Skeletal muscle tissue (tissue), 3 donors: ENCODE measurements at regions not wholly inside any gene's neighbourhood (a gene's known extent, or its start where the extent isn't known, plus 50 kb on each side); places are given as distances from the start of the nearest gene placed in this dataset.

Experiments
- H3K27ac ChIP-seq: one replicate; pipeline ENCODE4 v1.7.0; 2013; ENCODE audit warnings: mild to moderate bottlenecking, low read depth, low read length, inconsistent platforms
- H3K27me3 ChIP-seq, 3 donors: one replicate each; pipeline ENCODE4 v1.7.0; 2013; ENCODE audit warnings: low read length in 3 of 3; ENCODE audit not compliant: control insufficient read depth in 3 of 3, insufficient read depth in 3 of 3
- H3K36me3 ChIP-seq, 3 donors: one replicate each; pipeline ENCODE4 v1.7.0; 2013; ENCODE audit warnings: low read length in 3 of 3; ENCODE audit not compliant: control insufficient read depth in 3 of 3, insufficient read depth in 3 of 3
- H3K4me1 ChIP-seq, 3 donors: one replicate each; pipeline ENCODE4 v1.7.0; 2013; ENCODE audit warnings: low read length in 3 of 3, mild to moderate bottlenecking in 3 of 3; ENCODE audit not compliant: control insufficient read depth in 3 of 3, insufficient read depth in 3 of 3
- H3K4me3 ChIP-seq, 3 donors: one replicate each; pipeline ENCODE4 v1.7.0; 2013; ENCODE audit warnings: low read length in 3 of 3
- H3K9ac ChIP-seq, 3 donors: one replicate each; pipeline ENCODE4 v1.7.0; 2013; ENCODE audit warnings: low read length in 3 of 3, mild to moderate bottlenecking in 3 of 3, moderate library complexity in 2 of 3, low read depth in 1 of 3
- H3K9me3 ChIP-seq, 3 donors: one replicate each; pipeline ENCODE4 v1.7.0; 2013; ENCODE audit warnings: low read length in 3 of 3; ENCODE audit not compliant: control insufficient read depth in 3 of 3
- donor health status: Osteomylitis.

DNA sequence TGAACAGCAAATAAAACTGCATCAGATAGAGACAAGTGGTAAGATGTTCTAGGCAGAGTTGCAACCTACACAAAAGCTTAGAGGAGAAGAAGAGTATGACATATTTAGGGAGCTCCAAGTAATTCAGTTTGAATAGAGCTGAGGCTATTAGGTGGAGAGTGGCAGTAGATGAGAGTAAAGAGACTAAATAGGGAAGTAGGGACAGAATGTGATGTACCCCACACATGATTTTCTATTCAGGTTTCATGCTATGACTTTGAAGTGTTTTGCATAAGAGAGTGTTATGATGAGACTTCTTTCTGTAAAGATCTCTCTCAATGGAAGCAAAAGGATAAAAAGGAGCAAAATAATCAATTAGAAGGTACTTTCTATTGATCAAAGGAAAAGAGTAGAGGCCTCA, 206.8 kb upstream of the ERBB4 start:
- no peak overlapping the region for H3K4me3 ChIP-seq
- H3K36me3 ChIP-seq = no peaks in the 10 kb centered on the region
- H3K27me3 ChIP-seq = no peaks in the 10 kb centered on the region
- H3K9ac ChIP-seq = no peak overlapping the region
- H3K27ac ChIP-seq = no peak overlapping the region
- no peaks in the 10 kb centered on the region for H3K4me1 ChIP-seq
- no peaks in the 10 kb centered on the region for H3K9me3 ChIP-seq

DNA sequence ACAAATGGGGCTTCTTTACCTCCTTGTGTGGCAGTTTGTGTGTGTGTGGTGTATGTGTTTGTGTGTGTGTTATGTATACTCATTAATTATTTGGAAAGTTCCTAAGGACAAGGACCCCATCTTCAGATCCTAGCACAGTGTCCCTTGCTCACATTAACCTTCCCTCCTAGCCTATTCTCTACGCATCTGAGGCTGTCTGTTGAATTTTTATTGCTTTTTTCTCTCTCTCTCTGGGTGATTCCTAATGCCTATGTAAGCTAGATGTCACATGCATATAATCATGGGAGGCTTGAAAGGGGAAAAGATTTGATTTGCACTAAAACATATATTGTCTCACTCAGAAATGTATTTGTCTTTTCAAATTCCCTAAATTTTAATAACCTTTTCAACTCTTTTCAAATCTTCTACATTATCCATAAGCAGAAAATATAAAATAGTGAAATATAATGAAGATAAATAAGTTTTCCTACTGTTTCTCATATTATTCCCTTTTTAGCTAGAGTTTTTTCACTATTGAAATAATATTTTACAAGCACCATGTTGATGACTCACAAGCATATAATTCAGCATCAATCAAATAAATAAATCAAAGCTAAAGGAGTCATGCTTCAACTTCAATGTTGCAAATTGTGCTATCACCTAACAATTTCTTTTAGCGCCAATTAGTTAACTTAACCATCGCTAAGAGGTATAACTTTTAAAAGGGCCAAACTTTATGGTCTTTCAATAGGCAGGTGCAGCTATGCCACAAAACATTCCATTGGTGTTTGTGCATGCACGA, 199.0 kb upstream of the ERBB4 start:
- Histone ChIP-seq H3K36me3 (no peaks in the 10 kb centered on the region), H3K27ac (no peak overlapping the region), H3K9me3 (no peaks in the 10 kb centered on the region), H3K4me3 (no peak overlapping the region), H3K4me1 (no peaks in the 10 kb centered on the region), H3K27me3 (no peaks in the 10 kb centered on the region), H3K9ac (no peak overlapping the region)

DNA sequence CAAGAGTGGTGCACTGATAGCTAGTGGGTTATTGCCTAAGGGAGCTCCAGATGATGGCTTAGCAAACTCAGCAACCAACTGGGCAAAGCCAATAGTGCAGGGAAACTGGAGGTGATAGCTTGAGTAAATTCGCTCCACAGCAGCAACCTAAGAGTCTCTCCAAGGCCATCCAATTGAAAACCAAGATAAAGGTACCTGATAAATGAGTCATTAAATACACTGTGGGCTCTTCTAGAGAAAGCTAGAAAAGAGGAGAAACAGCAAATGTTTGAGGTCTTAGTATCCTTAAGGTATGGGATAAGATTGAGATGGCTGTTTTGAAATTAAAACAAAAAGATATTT, 197.8 kb upstream of the ERBB4 start:
- Histone ChIP-seq H3K4me1 (no peaks in the 10 kb centered on the region), H3K36me3 (no peaks in the 10 kb centered on the region), H3K4me3 (no peak overlapping the region), H3K27me3 (no peaks in the 10 kb centered on the region), H3K9me3 (no peaks in the 10 kb centered on the region), H3K27ac (no peak overlapping the region), H3K9ac (no peak overlapping the region)

DNA sequence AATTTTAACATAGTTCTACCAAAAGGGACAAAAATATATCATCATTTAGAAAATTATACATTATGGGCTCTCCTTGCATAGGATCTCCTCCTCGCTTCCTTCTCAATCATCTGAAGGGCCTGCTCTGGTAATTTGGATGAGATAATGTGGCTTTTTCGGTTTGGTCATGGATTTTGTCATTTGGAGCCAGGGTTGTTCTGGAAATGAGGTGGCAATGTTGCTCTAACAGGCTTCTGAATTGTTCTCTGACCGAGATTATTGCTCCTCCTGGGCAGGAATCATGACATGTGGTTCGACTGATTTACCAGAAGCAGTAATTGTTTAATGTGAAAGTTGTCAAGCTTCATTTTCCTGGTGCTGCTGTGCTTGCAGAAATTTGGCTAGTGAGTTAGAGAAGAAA, 194.7 kb upstream of the ERBB4 start:
- H3K9ac ChIP-seq = no peak overlapping the region

DNA sequence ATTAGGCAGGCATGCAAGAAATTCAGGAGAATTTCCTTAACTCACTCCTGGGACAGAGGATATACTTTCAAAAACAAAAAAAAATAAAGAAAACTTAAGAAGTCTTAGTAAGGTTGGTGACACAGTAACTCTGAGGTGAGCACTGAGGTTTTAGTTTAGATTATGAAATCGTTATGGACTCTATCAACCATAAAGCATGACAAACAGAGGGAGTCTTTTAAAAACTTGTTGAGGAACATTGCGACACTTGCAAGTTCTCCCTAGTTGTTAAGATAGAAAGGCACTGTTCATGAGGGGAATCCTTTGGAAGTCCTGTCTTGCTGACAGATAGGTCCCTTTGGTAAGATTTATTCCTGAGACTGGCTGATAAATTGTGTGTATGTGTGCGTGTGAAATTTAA, 194.3 kb upstream of the ERBB4 start:
- Histone ChIP-seq H3K36me3 (no peaks in the 10 kb centered on the region), H3K9ac (no peak overlapping the region), H3K27ac (no peak overlapping the region), H3K4me3 (no peak overlapping the region), H3K9me3 (no peaks in the 10 kb centered on the region), H3K27me3 (no peaks in the 10 kb centered on the region), H3K4me1 (no peaks in the 10 kb centered on the region)

More for the DNA sequence above, 194.7 kb upstream of the ERBB4 start:
- Histone ChIP-seq H3K27ac (no peak overlapping the region), H3K9me3 (no peaks in the 10 kb centered on the region), H3K36me3 (no peaks in the 10 kb centered on the region), H3K4me1 (no peaks in the 10 kb centered on the region), H3K27me3 (no peaks in the 10 kb centered on the region), H3K4me3 (no peak overlapping the region)

DNA sequence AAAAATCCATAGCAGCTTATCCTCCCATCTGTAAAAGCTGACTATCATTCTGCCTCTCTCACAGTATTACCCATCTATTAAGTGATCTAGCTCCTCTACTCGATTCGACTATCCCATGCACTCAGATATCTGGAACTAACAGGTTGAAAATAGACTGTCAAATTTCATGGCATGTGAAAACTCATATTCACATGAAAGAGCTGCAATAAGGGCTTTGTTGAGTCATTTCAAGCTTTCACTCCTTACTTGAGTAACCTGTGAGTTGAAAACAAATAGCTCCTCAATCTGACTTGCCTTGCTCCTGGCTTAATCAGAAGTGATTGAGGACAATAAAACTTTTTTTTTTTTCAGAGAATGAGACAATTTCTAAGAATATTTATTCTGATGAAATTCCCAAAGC, 192.4 kb upstream of the ERBB4 start:
- Histone ChIP-seq H3K36me3 (no peaks in the 10 kb centered on the region), H3K4me3 (no peak overlapping the region), H3K27ac (no peak overlapping the region), H3K27me3 (no peaks in the 10 kb centered on the region), H3K9me3 (no peaks in the 10 kb centered on the region), H3K9ac (no peak overlapping the region), H3K4me1 (no peaks in the 10 kb centered on the region)

DNA sequence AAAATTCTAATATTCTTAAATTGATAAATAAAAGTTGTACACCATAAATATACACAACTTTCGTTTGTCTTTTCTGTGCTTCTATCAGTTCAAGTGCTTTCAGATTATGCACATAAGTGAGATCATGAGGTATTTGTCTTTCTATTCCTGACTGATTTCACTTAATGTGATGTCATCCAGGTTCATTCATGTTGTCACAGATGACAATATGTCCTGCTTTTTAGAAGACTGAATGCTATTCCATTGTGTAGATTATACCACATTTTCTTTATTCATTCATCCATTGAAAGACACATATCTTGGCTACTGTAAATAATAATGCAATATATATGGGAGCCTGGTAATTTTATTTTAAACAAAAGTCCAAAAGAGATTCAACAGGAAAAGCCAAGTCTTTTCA, 190.1 kb upstream of the ERBB4 start:
- Histone ChIP-seq H3K9ac (no peak overlapping the region), H3K4me3 (no peak overlapping the region), H3K27me3 (no peaks in the 10 kb centered on the region)

DNA sequence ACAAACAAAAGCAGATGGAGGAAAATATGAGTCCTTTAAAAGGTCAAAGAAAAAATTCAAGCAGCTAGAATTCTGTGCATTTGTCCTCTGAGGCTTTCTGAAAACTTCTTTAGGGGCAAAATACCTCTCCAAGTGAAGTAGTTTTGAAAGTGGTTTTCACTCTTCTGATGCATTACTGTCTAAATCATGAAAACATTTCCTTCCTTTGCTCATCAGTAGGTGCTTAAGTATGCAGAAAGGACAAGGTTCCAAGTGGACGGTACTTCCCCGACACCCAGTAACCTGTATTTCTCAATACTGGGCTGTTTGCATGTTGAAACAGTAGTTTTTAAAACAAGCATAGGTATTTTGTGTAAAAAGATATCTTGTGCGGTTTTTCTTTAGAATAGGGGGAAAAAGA, 189.1 kb upstream of the ERBB4 start:
- H3K27ac ChIP-seq = no peak overlapping the region
- no peaks in the 10 kb centered on the region for H3K36me3 ChIP-seq
- H3K27me3 ChIP-seq = no peaks in the 10 kb centered on the region
- H3K4me3 ChIP-seq = no peak overlapping the region
- no peak overlapping the region for H3K9ac ChIP-seq
- H3K4me1 ChIP-seq = no peaks in the 10 kb centered on the region
- H3K9me3 ChIP-seq = no peaks in the 10 kb centered on the region

More for the DNA sequence above, 190.1 kb upstream of the ERBB4 start:
- no peaks in the 10 kb centered on the region for H3K4me1 ChIP-seq
- H3K27ac ChIP-seq = no peak overlapping the region
- H3K9me3 ChIP-seq = no peaks in the 10 kb centered on the region
- H3K36me3 ChIP-seq = no peaks in the 10 kb centered on the region

DNA sequence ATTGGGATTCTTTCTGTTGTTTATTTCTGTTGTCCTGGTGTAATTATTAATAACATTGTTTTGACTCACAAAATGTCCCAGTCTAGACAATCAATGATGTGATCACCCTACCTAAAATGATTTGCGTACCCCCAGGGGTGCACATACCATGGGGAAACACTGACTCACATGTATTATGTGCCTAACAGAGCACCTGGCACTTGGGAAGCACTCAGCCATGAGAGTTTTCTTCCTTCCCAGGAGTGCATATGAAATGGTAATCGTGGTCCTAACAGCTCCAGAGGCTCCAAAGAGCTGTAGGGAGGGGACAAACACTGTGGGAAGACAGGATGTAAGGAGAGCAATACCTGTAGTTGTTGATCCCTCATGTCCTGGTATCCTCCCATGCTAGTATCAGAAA, 187.8 kb upstream of the ERBB4 start:
- H3K9ac ChIP-seq = no peak overlapping the region
- no peaks in the 10 kb centered on the region for H3K4me1 ChIP-seq
- H3K9me3 ChIP-seq = no peaks in the 10 kb centered on the region
- H3K27me3 ChIP-seq = no peaks in the 10 kb centered on the region
- H3K36me3 ChIP-seq = no peaks in the 10 kb centered on the region
- H3K27ac ChIP-seq = no peak overlapping the region
- no peak overlapping the region for H3K4me3 ChIP-seq

DNA sequence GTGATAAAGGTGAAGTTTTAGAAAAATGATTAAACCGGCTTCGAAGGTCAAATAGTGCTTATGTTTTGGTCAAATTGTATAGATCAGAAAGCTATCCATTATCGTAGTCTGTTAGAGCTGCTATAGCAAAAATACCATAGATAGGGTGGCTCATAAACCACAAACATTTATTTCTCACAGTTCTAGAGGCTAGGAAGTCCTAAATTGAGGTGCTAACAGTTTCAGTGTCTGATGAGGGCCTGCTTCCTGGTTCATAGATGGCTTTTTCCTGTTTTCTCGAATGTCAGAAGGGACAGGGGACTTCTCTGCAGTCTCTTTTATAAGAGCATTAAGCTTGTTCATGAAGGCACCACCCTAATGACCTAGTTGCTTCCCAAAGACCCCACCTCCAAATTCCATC, 186.6 kb upstream of the ERBB4 start:
- Histone ChIP-seq H3K9ac (no peak overlapping the region), H3K9me3 (no peaks in the 10 kb centered on the region), H3K36me3 (no peaks in the 10 kb centered on the region), H3K27me3 (no peaks in the 10 kb centered on the region), H3K4me3 (no peak overlapping the region), H3K27ac (no peak overlapping the region), H3K4me1 (no peaks in the 10 kb centered on the region)
